ENCODE measurements at regions not wholly inside any gene's neighbourhood (a gene's known extent, or its start where the extent isn't known, plus 50 kb on each side); places are given as distances from the start of the nearest gene placed in this dataset.

DNA sequence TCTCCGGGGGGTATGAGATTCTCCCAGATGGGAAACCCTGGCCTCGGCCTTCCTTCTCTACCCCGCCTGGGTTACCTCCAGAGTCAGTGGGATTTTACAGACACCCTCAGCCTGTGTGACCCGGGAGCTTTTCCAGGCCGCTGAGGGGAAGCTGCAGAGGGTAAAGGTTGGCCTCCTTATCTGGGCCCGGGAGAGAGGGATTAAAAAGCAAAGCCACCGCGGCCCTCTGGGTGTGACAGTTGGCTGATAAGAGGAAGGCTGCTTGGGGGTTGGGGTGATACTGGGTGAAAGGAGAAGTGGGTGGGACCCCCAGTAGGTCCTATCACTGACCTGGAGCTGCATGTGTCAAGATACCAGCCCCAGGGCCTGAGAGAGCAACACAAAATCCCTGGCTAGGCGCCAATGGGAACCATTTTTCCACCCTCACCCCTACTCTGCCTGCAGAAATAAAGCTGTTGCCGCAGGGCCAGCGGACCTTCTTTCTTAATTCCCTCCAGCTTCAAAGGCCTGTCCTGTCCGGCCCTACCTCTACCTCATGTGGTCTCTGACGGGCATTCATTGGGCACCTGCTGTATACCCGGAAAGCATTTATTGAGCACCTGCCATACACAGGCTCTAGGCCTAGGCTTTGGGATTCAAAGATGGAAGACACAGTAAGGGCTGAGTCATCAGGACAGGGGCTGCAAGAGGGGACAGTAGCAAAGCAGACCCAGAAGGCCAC, 77.6 kb upstream of the GSE1 start (continued):
- no peak; the same call in 1 of the 2 replicates for TF ChIP-seq NFKB2 (CRISPR knock-in tag; IDR thresholded peaks at IDR 0.05; ENCODE audit: borderline replicate concordance)
- peak; percentile 87; the same call in 1 of the 2 replicates for TF ChIP-seq ZNF543 (CRISPR knock-in tag; IDR thresholded peaks at IDR 0.05)
- peak; percentile 92 to 95 for TF ChIP-seq NR2F1 (CRISPR knock-in tag; IDR thresholded peaks at IDR 0.05)
- TF ChIP-seq ZNF24 (IDR thresholded peaks at IDR 0.05), result no peak
- TF ChIP-seq, protein P1, sequence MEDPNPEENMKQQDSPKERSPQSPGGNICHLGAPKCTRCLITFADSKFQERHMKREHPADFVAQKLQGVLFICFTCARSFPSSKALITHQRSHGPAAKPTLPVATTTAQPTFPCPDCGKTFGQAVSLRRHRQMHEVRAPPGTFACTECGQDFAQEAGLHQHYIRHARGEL (CRISPR knock-in tag; IDR thresholded peaks at IDR 0.05), result no peak
- TF ChIP-seq, protein P2, sequence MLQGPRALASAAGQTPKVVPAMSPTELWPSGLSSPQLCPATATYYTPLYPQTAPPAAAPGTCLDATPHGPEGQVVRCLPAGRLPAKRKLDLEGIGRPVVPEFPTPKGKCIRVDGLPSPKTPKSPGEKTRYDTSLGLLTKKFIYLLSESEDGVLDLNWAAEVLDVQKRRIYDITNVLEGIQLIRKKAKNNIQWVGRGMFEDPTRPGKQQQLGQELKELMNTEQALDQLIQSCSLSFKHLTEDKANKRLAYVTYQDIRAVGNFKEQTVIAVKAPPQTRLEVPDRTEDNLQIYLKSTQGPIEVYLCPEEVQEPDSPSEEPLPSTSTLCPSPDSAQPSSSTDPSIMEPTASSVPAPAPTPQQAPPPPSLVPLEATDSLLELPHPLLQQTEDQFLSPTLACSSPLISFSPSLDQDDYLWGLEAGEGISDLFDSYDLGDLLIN (CRISPR knock-in tag; IDR thresholded peaks at IDR 0.05; ENCODE audit: borderline replicate concordance), result no peak; the same call in 1 of the 2 replicates
- peak; percentile 87 for TF ChIP-seq ZSCAN21 (CRISPR knock-in tag; IDR thresholded peaks at IDR 0.05; ENCODE audit: borderline replicate concordance)
- TF ChIP-seq CREM (IDR thresholded peaks at IDR 0.05), result peak; percentile 93
- no peak for TF ChIP-seq CREM (CRISPR knock-in tag; IDR thresholded peaks at IDR 0.05)
- TF ChIP-seq, protein P3, sequence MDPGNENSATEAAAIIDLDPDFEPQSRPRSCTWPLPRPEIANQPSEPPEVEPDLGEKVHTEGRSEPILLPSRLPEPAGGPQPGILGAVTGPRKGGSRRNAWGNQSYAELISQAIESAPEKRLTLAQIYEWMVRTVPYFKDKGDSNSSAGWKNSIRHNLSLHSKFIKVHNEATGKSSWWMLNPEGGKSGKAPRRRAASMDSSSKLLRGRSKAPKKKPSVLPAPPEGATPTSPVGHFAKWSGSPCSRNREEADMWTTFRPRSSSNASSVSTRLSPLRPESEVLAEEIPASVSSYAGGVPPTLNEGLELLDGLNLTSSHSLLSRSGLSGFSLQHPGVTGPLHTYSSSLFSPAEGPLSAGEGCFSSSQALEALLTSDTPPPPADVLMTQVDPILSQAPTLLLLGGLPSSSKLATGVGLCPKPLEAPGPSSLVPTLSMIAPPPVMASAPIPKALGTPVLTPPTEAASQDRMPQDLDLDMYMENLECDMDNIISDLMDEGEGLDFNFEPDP (CRISPR knock-in tag; conservative IDR thresholded peaks at IDR 0.05), result peak; percentile 97
- no peak for TF ChIP-seq RFX3 (CRISPR knock-in tag; IDR thresholded peaks at IDR 0.05)
- TF ChIP-seq PHF5A (CRISPR knock-in tag; IDR thresholded peaks at IDR 0.05; ENCODE audit: low read depth, unreplicated experiment), result no peak
- no peak for TF ChIP-seq PRMT3 (CRISPR knock-in tag; IDR thresholded peaks at IDR 0.05; ENCODE audit: borderline replicate concordance, low read depth)
- TF ChIP-seq ZNF3 (CRISPR knock-in tag; IDR thresholded peaks at IDR 0.05), result 0 out of 2 replicates have a peak, but pooled peaks have one; percentile 20
- TF ChIP-seq ZNF746 (CRISPR knock-in tag; IDR thresholded peaks at IDR 0.05), result peak; percentile 97
- TF ChIP-seq, protein P4, sequence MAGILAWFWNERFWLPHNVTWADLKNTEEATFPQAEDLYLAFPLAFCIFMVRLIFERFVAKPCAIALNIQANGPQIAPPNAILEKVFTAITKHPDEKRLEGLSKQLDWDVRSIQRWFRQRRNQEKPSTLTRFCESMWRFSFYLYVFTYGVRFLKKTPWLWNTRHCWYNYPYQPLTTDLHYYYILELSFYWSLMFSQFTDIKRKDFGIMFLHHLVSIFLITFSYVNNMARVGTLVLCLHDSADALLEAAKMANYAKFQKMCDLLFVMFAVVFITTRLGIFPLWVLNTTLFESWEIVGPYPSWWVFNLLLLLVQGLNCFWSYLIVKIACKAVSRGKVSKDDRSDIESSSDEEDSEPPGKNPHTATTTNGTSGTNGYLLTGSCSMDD (CRISPR knock-in tag; IDR thresholded peaks at IDR 0.05), result no peak
- TF ChIP-seq NAIF1 (CRISPR knock-in tag; IDR thresholded peaks at IDR 0.05; ENCODE audit: borderline replicate concordance), result no peak
- TF ChIP-seq ZNF234 (CRISPR knock-in tag; conservative IDR thresholded peaks at IDR 0.05), result 0 out of 2 replicates have a peak, but pooled peaks have one; percentile 26
- no peak for TF ChIP-seq ZNF674 (CRISPR knock-in tag; IDR thresholded peaks at IDR 0.05; ENCODE audit: low read depth)
- peak; percentile 98 for TF ChIP-seq HDAC1 (CRISPR knock-in tag; IDR thresholded peaks at IDR 0.05)
- peak; percentile 6; the same call in 1 of the 2 replicates for TF ChIP-seq ZNF274 (CRISPR knock-in tag; IDR thresholded peaks at IDR 0.05)
- TF ChIP-seq FOXO1 (CRISPR knock-in tag; IDR thresholded peaks at IDR 0.05), result peak; percentile 86
- TF ChIP-seq ZNF792 (CRISPR knock-in tag; IDR thresholded peaks at IDR 0.05), result peak; percentile 95
- TF ChIP-seq XBP1 (CRISPR knock-in tag; IDR thresholded peaks at IDR 0.05), result peak; percentile 34; the same call in 1 of the 2 replicates
- no peak for TF ChIP-seq TEAD2 (CRISPR knock-in tag; IDR thresholded peaks at IDR 0.05)
- TF ChIP-seq KMT2B (CRISPR knock-in tag; IDR thresholded peaks at IDR 0.05), result peak; percentile 40; the same call in 1 of the 2 replicates
- TF ChIP-seq, protein P5, sequence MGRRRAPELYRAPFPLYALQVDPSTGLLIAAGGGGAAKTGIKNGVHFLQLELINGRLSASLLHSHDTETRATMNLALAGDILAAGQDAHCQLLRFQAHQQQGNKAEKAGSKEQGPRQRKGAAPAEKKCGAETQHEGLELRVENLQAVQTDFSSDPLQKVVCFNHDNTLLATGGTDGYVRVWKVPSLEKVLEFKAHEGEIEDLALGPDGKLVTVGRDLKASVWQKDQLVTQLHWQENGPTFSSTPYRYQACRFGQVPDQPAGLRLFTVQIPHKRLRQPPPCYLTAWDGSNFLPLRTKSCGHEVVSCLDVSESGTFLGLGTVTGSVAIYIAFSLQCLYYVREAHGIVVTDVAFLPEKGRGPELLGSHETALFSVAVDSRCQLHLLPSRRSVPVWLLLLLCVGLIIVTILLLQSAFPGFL (CRISPR knock-in tag; IDR thresholded peaks at IDR 0.05), result no peak
